ENCODE measurements at regions not wholly inside any gene's neighbourhood (a gene's known extent, or its start where the extent isn't known, plus 50 kb on each side); places are given as distances from the start of the nearest gene placed in this dataset.
A peak's percentile ranks its signal among the peaks of the same experiment; 100 is the strongest.

DNA sequence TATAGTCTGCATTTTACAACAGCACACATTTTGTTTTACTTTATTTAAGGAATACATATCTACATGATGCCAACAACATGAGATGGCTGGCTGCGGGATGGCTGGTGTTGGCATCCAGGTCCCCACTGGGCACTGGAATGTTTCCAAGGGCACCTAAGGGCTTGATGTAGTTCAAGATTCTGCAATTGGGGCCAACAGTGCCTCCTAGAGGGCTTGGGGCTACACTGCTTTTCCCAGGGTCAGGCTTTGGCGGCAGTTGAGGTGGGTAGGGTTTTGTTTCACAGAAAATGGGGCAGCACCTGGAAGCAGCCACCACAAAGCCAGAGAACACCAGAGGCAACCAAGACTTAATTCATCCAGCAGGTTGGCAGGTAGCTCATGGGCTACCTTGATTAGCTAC lies 166.7 kb upstream of the PRNP start:
- no peak for TF ChIP-seq POLR2A (IDR thresholded peaks at IDR 0.05; ENCODE audit: low read depth, low read length)
- TF ChIP-seq, protein P1, sequence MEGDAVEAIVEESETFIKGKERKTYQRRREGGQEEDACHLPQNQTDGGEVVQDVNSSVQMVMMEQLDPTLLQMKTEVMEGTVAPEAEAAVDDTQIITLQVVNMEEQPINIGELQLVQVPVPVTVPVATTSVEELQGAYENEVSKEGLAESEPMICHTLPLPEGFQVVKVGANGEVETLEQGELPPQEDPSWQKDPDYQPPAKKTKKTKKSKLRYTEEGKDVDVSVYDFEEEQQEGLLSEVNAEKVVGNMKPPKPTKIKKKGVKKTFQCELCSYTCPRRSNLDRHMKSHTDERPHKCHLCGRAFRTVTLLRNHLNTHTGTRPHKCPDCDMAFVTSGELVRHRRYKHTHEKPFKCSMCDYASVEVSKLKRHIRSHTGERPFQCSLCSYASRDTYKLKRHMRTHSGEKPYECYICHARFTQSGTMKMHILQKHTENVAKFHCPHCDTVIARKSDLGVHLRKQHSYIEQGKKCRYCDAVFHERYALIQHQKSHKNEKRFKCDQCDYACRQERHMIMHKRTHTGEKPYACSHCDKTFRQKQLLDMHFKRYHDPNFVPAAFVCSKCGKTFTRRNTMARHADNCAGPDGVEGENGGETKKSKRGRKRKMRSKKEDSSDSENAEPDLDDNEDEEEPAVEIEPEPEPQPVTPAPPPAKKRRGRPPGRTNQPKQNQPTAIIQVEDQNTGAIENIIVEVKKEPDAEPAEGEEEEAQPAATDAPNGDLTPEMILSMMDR (IDR thresholded peaks at IDR 0.05; ENCODE audit: extremely low read depth in 1 of 2, insufficient read depth in 1 of 2, low read depth in 1 of 2, low read length in 2 of 2) = peak; percentile 34 to 63
